ENCODE measurements at regions not wholly inside any gene's neighbourhood (a gene's known extent, or its start where the extent isn't known, plus 50 kb on each side); places are given as distances from the start of the nearest gene placed in this dataset.

- Histone ChIP-seq H4K20me1 (ENCODE audit: insufficient read depth, low read length) (no peaks in the 10 kb centered on the region), H3K27ac (ENCODE audit: low read depth, low read length, poor library complexity, severe bottlenecking) (no peak overlapping the region), H3K79me2 (ENCODE audit: insufficient read depth, low read length) (no peaks in the 10 kb centered on the region), H2AFZ (ENCODE audit: low read length) (no peak overlapping the region), H3K4me2 (ENCODE audit: low read length) (no peak overlapping the region), H3K9me3 (ENCODE audit: low read length) (no peaks in the 10 kb centered on the region), H3K27me3 (ENCODE audit: insufficient read depth, low read length) (no peaks in the 10 kb centered on the region), H3K4me1 (ENCODE audit: insufficient read depth, low read length, severe bottlenecking) (no peaks in the 10 kb centered on the region), H3K4me3 (ENCODE audit: low read depth, low read length, poor library complexity, severe bottlenecking) (no peak overlapping the region), H3F3A (ENCODE audit: insufficient read depth, low read length) (no peaks in the 10 kb centered on the region), H3K9me2 (ENCODE audit: low read depth, low read length) (no peaks in the 10 kb centered on the region), H3K9ac (ENCODE audit: low read length) (no peak overlapping the region), H3K36me3 (ENCODE audit: insufficient read depth, low read length) (no peaks in the 10 kb centered on the region)
- TF ChIP-seq EZH2 (IDR thresholded peaks at IDR 0.05; ENCODE audit: borderline replicate concordance, low read length) (no peak), CTCF (IDR thresholded peaks at IDR 0.05; ENCODE audit: low read length) (no peak)
Observed at GRCh38 chr3:84100861-84101260, 857.9 kb upstream of the CADM2 start.

GRCh38 chr3:84108442-84108971 lies 850.3 kb upstream of the CADM2 start:
- Histone ChIP-seq H3K36me3 (ENCODE audit: insufficient read depth, low read length) (no peaks in the 10 kb centered on the region), H3K27me3 (ENCODE audit: insufficient read depth, low read length) (no peaks in the 10 kb centered on the region), H3K4me1 (ENCODE audit: insufficient read depth, low read length, severe bottlenecking) (no peaks in the 10 kb centered on the region), H3K27ac (ENCODE audit: low read depth, low read length, poor library complexity, severe bottlenecking) (no peak overlapping the region), H2AFZ (ENCODE audit: low read length) (no peak overlapping the region), H3K4me3 (ENCODE audit: low read depth, low read length, poor library complexity, severe bottlenecking) (no peak overlapping the region), H4K20me1 (ENCODE audit: insufficient read depth, low read length) (no peaks in the 10 kb centered on the region), H3F3A (ENCODE audit: insufficient read depth, low read length) (no peaks in the 10 kb centered on the region), H3K9me3 (ENCODE audit: low read length) (no peaks in the 10 kb centered on the region), H3K79me2 (ENCODE audit: insufficient read depth, low read length) (no peaks in the 10 kb centered on the region), H3K9ac (ENCODE audit: low read length) (no peak overlapping the region), H3K9me2 (ENCODE audit: low read depth, low read length) (no peaks in the 10 kb centered on the region), H3K4me2 (ENCODE audit: low read length) (no peak overlapping the region)
- TF ChIP-seq EZH2 (IDR thresholded peaks at IDR 0.05; ENCODE audit: borderline replicate concordance, low read length) (no peak), CTCF (IDR thresholded peaks at IDR 0.05; ENCODE audit: low read length) (no peak)

- TF ChIP-seq EZH2 (IDR thresholded peaks at IDR 0.05; ENCODE audit: borderline replicate concordance, low read length) (no peak), CTCF (IDR thresholded peaks at IDR 0.05; ENCODE audit: low read length) (no peak)
- Histone ChIP-seq H3K9ac (ENCODE audit: low read length) (no peak overlapping the region), H3K4me1 (ENCODE audit: insufficient read depth, low read length, severe bottlenecking) (no peaks in the 10 kb centered on the region), H3K9me3 (ENCODE audit: low read length) (no peaks in the 10 kb centered on the region), H3K4me2 (ENCODE audit: low read length) (no peak overlapping the region), H3K27ac (ENCODE audit: low read depth, low read length, poor library complexity, severe bottlenecking) (no peak overlapping the region), H3K4me3 (ENCODE audit: low read depth, low read length, poor library complexity, severe bottlenecking) (no peak overlapping the region), H3K36me3 (ENCODE audit: insufficient read depth, low read length) (no peaks in the 10 kb centered on the region), H3K27me3 (ENCODE audit: insufficient read depth, low read length) (no peaks in the 10 kb centered on the region), H2AFZ (ENCODE audit: low read length) (no peak overlapping the region), H3F3A (ENCODE audit: insufficient read depth, low read length) (no peaks in the 10 kb centered on the region), H3K9me2 (ENCODE audit: low read depth, low read length) (no peaks in the 10 kb centered on the region), H3K79me2 (ENCODE audit: insufficient read depth, low read length) (no peaks in the 10 kb centered on the region), H4K20me1 (ENCODE audit: insufficient read depth, low read length) (no peaks in the 10 kb centered on the region)
Observed at GRCh38 chr3:84109911-84110310, 848.9 kb upstream of the CADM2 start.

All from OCI-LY1 (cell line).